ENCODE measurements at regions not wholly inside any gene's neighbourhood (a gene's known extent, or its start where the extent isn't known, plus 50 kb on each side); places are given as distances from the start of the nearest gene placed in this dataset.

GRCh38 chr13:18948664-18949488 lies 232.7 kb downstream of the TUBA3C start:
- Histone ChIP-seq H3K9ac (ENCODE audit: insufficient read length, low read depth) (no peak overlapping the region), H3K4me3 (ENCODE audit: insufficient read length, low read depth) (no peak overlapping the region), H3K9me3 (ENCODE audit: insufficient read depth, low read length) (no peaks in the 10 kb centered on the region), H3K4me1 (ENCODE audit: insufficient read depth, insufficient read length) (no peaks in the 10 kb centered on the region), H3K36me3 (ENCODE audit: insufficient read depth, insufficient read length, low read length) (no peaks in the 10 kb centered on the region), H3K27me3 (ENCODE audit: insufficient read depth, insufficient read length) (no peaks in the 10 kb centered on the region)
- DNase-seq (ENCODE audit: low read depth, low spot score) = no peak
- no peak for TF ChIP-seq ZNF274 (IDR thresholded peaks at IDR 0.05; ENCODE audit: low read depth, low read length)
- no peak for TF ChIP-seq SUZ12 (IDR thresholded peaks at IDR 0.05; ENCODE audit: extremely low read depth, insufficient read depth, insufficient read length)

GRCh38 chr13:18948012-18948663 lies 233.5 kb downstream of the TUBA3C start:
- H3K9me3 ChIP-seq (ENCODE audit: insufficient read depth, low read length) = no peaks in the 10 kb centered on the region
- no peak overlapping the region for H3K9ac ChIP-seq (ENCODE audit: insufficient read length, low read depth)
- no peak for DNase-seq (ENCODE audit: low read depth, low spot score)
- no peaks in the 10 kb centered on the region for H3K27me3 ChIP-seq (ENCODE audit: insufficient read depth, insufficient read length)
- TF ChIP-seq SUZ12 (IDR thresholded peaks at IDR 0.05; ENCODE audit: extremely low read depth, insufficient read depth, insufficient read length) (no peak), ZNF274 (IDR thresholded peaks at IDR 0.05; ENCODE audit: low read depth, low read length) (no peak), YY1 (IDR thresholded peaks at IDR 0.05; ENCODE audit: insufficient read depth, insufficient read length) (no peak)
- H3K4me3 ChIP-seq (ENCODE audit: insufficient read length, low read depth) = no peak overlapping the region
- H3K4me1 ChIP-seq (ENCODE audit: insufficient read depth, insufficient read length) = no peaks in the 10 kb centered on the region
- H3K36me3 ChIP-seq (ENCODE audit: insufficient read depth, insufficient read length, low read length) = no peaks in the 10 kb centered on the region

- TF ChIP-seq YY1 (IDR thresholded peaks at IDR 0.05; ENCODE audit: insufficient read depth, insufficient read length) = no peak
- no peak for TF ChIP-seq SUZ12 (IDR thresholded peaks at IDR 0.05; ENCODE audit: extremely low read depth, insufficient read depth, insufficient read length)
- TF ChIP-seq ZNF274 (IDR thresholded peaks at IDR 0.05; ENCODE audit: low read depth, low read length) = no peak
- Histone ChIP-seq H3K27me3 (ENCODE audit: insufficient read depth, insufficient read length) (no peaks in the 10 kb centered on the region), H3K9ac (ENCODE audit: insufficient read length, low read depth) (no peak overlapping the region), H3K4me3 (ENCODE audit: insufficient read length, low read depth) (no peak overlapping the region), H3K4me1 (ENCODE audit: insufficient read depth, insufficient read length) (no peaks in the 10 kb centered on the region), H3K36me3 (ENCODE audit: insufficient read depth, insufficient read length, low read length) (no peaks in the 10 kb centered on the region), H3K9me3 (ENCODE audit: insufficient read depth, low read length) (no peaks in the 10 kb centered on the region)
- DNase-seq (ENCODE audit: low read depth, low spot score) = no peak
Observed at GRCh38 chr13:18947376-18947977, 234.1 kb downstream of the TUBA3C start.

- H3K36me3 ChIP-seq (ENCODE audit: insufficient read depth, insufficient read length, low read length) = no peaks in the 10 kb centered on the region
- H3K4me1 ChIP-seq (ENCODE audit: insufficient read depth, insufficient read length) = no peaks in the 10 kb centered on the region
- no peaks in the 10 kb centered on the region for H3K27me3 ChIP-seq (ENCODE audit: insufficient read depth, insufficient read length)
- H3K9me3 ChIP-seq (ENCODE audit: insufficient read depth, low read length) = no peaks in the 10 kb centered on the region
- DNase-seq (ENCODE audit: low read depth, low spot score) = no peak
- no peak for TF ChIP-seq ZNF274 (IDR thresholded peaks at IDR 0.05; ENCODE audit: low read depth, low read length)
- no peak for TF ChIP-seq SUZ12 (IDR thresholded peaks at IDR 0.05; ENCODE audit: extremely low read depth, insufficient read depth, insufficient read length)
- no peak for TF ChIP-seq YY1 (IDR thresholded peaks at IDR 0.05; ENCODE audit: insufficient read depth, insufficient read length)
- no peak overlapping the region for H3K4me3 ChIP-seq (ENCODE audit: insufficient read length, low read depth)
- H3K9ac ChIP-seq (ENCODE audit: insufficient read length, low read depth) = no peak overlapping the region
Observed at GRCh38 chr13:18946738-18947137, 234.9 kb downstream of the TUBA3C start.

- no peak overlapping the region for H3K4me3 ChIP-seq (ENCODE audit: insufficient read length, low read depth)
- H3K27me3 ChIP-seq (ENCODE audit: insufficient read depth, insufficient read length) = no peaks in the 10 kb centered on the region
- no peaks in the 10 kb centered on the region for H3K36me3 ChIP-seq (ENCODE audit: insufficient read depth, insufficient read length, low read length)
- H3K9me3 ChIP-seq (ENCODE audit: insufficient read depth, low read length) = no peaks in the 10 kb centered on the region
- H3K9ac ChIP-seq (ENCODE audit: insufficient read length, low read depth) = no peak overlapping the region
- no peak for DNase-seq (ENCODE audit: low read depth, low spot score)
- H3K4me1 ChIP-seq (ENCODE audit: insufficient read depth, insufficient read length) = no peaks in the 10 kb centered on the region
- TF ChIP-seq SUZ12 (IDR thresholded peaks at IDR 0.05; ENCODE audit: extremely low read depth, insufficient read depth, insufficient read length) = no peak
- no peak for TF ChIP-seq YY1 (IDR thresholded peaks at IDR 0.05; ENCODE audit: insufficient read depth, insufficient read length)
- TF ChIP-seq ZNF274 (IDR thresholded peaks at IDR 0.05; ENCODE audit: low read depth, low read length) = no peak
Observed at GRCh38 chr13:18944501-18945068, 237.0 kb downstream of the TUBA3C start.

GRCh38 chr13:18943721-18944391 lies 237.8 kb downstream of the TUBA3C start:
- Histone ChIP-seq H3K27me3 (ENCODE audit: insufficient read depth, insufficient read length) (no peaks in the 10 kb centered on the region), H3K9ac (ENCODE audit: insufficient read length, low read depth) (no peak overlapping the region), H3K4me1 (ENCODE audit: insufficient read depth, insufficient read length) (no peaks in the 10 kb centered on the region), H3K36me3 (ENCODE audit: insufficient read depth, insufficient read length, low read length) (no peaks in the 10 kb centered on the region), H3K4me3 (ENCODE audit: insufficient read length, low read depth) (no peak overlapping the region), H3K9me3 (ENCODE audit: insufficient read depth, low read length) (no peaks in the 10 kb centered on the region)
- DNase-seq (ENCODE audit: low read depth, low spot score) = no peak
- TF ChIP-seq SUZ12 (IDR thresholded peaks at IDR 0.05; ENCODE audit: extremely low read depth, insufficient read depth, insufficient read length) = no peak
- no peak for TF ChIP-seq ZNF274 (IDR thresholded peaks at IDR 0.05; ENCODE audit: low read depth, low read length)
- no peak for TF ChIP-seq YY1 (IDR thresholded peaks at IDR 0.05; ENCODE audit: insufficient read depth, insufficient read length)
